Neural cell (in vitro differentiated cells): ENCODE measurements at regions not wholly inside any gene's neighbourhood (a gene's known extent, or its start where the extent isn't known, plus 50 kb on each side); places are given as distances from the start of the nearest gene placed in this dataset.

ENCODE experiments used
- EP300 ChIP-seq: fragments of 450-650 bp; conservative IDR thresholded peaks from 2 replicates; pipeline ENCODE4 v1.6.1; 2014; ENCODE audit warnings: antibody characterized with exemption, mild to moderate bottlenecking, moderate library complexity; ENCODE audit not compliant: poor library complexity, severe bottlenecking
- EZH2 ChIP-seq: fragments of 200-600, 300-800 bp; shearing (Covaris generic), sonication (generic); IDR thresholded peaks from 2 replicates; pipeline ENCODE4 v1.6.1; 2014; ENCODE audit warnings: antibody characterized with exemption, low read length, borderline replicate concordance, mild to moderate bottlenecking; ENCODE audit not compliant: insufficient read depth, poor library complexity, severe bottlenecking
- POLR2AphosphoS5 ChIP-seq: IDR thresholded peaks from 2 replicates; pipeline ENCODE4 v1.6.1; 2012
- RAD21 ChIP-seq: fragments of 450-650 bp; conservative IDR thresholded peaks from 2 replicates; pipeline ENCODE4 v1.6.1; 2014; ENCODE audit warnings: antibody characterized with exemption, mild to moderate bottlenecking, moderate library complexity
- TF ChIP-seq, protein P1 (sequence below): fragments of 450-650 bp; IDR thresholded peaks from 2 replicates; pipeline ENCODE4 v1.5.1; 2014; ENCODE audit warnings: antibody characterized with exemption, mild to moderate bottlenecking, moderate library complexity; ENCODE audit not compliant: poor library complexity, severe bottlenecking
- TF ChIP-seq, protein P2 (sequence below): IDR thresholded peaks from 2 replicates; pipeline ENCODE4 v1.6.1; 2012; ENCODE audit warnings: borderline replicate concordance

DNA sequence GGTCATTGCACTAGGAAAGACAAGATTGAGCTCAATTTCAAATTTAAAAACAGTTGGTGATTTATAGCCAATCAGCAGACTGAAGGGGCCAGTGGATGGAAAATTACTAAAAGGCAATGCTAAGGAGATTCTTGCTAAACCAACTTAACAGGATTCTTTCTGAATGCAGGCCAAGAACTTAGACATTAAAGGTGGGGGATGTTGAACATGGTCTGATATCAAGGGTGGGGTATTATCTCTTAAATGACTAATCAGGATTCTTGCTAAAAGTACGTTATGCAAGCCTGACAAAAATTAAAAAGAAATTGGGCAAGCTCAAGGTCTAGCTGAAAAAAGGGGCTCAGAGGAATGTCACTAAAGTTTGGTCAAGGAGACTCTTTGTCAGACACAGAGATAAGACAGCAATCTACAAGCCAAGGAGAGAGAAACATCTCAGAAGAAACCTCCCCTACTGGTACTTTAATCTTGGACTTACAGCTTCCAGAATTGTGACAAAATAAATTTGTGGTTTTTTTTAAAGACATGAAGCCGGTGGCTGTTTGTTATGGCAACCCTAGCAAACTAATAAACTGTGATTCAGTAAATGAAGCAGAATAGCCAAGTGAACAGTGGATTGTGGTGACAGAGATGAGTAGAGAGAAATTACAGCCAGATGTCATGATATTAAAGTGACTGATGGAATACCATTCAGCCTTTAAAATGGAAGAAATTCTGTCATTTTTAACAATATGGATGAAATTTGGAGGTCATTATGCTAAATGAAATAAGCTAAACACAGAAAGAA lies 120.3 kb upstream of the KLHL4 start:
- TF ChIP-seq RAD21 (no peak), POLR2AphosphoS5 (no peak), EZH2 (no peak), EP300 (no peak)
- TF ChIP-seq, protein P1, sequence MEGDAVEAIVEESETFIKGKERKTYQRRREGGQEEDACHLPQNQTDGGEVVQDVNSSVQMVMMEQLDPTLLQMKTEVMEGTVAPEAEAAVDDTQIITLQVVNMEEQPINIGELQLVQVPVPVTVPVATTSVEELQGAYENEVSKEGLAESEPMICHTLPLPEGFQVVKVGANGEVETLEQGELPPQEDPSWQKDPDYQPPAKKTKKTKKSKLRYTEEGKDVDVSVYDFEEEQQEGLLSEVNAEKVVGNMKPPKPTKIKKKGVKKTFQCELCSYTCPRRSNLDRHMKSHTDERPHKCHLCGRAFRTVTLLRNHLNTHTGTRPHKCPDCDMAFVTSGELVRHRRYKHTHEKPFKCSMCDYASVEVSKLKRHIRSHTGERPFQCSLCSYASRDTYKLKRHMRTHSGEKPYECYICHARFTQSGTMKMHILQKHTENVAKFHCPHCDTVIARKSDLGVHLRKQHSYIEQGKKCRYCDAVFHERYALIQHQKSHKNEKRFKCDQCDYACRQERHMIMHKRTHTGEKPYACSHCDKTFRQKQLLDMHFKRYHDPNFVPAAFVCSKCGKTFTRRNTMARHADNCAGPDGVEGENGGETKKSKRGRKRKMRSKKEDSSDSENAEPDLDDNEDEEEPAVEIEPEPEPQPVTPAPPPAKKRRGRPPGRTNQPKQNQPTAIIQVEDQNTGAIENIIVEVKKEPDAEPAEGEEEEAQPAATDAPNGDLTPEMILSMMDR, result no peak
- TF ChIP-seq, protein P2, sequence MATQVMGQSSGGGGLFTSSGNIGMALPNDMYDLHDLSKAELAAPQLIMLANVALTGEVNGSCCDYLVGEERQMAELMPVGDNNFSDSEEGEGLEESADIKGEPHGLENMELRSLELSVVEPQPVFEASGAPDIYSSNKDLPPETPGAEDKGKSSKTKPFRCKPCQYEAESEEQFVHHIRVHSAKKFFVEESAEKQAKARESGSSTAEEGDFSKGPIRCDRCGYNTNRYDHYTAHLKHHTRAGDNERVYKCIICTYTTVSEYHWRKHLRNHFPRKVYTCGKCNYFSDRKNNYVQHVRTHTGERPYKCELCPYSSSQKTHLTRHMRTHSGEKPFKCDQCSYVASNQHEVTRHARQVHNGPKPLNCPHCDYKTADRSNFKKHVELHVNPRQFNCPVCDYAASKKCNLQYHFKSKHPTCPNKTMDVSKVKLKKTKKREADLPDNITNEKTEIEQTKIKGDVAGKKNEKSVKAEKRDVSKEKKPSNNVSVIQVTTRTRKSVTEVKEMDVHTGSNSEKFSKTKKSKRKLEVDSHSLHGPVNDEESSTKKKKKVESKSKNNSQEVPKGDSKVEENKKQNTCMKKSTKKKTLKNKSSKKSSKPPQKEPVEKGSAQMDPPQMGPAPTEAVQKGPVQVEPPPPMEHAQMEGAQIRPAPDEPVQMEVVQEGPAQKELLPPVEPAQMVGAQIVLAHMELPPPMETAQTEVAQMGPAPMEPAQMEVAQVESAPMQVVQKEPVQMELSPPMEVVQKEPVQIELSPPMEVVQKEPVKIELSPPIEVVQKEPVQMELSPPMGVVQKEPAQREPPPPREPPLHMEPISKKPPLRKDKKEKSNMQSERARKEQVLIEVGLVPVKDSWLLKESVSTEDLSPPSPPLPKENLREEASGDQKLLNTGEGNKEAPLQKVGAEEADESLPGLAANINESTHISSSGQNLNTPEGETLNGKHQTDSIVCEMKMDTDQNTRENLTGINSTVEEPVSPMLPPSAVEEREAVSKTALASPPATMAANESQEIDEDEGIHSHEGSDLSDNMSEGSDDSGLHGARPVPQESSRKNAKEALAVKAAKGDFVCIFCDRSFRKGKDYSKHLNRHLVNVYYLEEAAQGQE, result no peak
